GM20000 (cell line): ENCODE measurements at regions not wholly inside any gene's neighbourhood (a gene's known extent, or its start where the extent isn't known, plus 50 kb on each side); places are given as distances from the start of the nearest gene placed in this dataset.

Source experiments
- DNase-seq: peaks from one replicate; pipeline ENCODE4 v3.0.0; 2012; ENCODE audit warnings: low spot score
- TF ChIP-seq, protein P1 (sequence below): IDR thresholded peaks from 2 replicates; pipeline ENCODE4 v1.5.1; 2012; ENCODE audit warnings: mild to moderate bottlenecking, control low read depth; ENCODE audit errors: extremely low read depth, missing control alignments

DNA sequence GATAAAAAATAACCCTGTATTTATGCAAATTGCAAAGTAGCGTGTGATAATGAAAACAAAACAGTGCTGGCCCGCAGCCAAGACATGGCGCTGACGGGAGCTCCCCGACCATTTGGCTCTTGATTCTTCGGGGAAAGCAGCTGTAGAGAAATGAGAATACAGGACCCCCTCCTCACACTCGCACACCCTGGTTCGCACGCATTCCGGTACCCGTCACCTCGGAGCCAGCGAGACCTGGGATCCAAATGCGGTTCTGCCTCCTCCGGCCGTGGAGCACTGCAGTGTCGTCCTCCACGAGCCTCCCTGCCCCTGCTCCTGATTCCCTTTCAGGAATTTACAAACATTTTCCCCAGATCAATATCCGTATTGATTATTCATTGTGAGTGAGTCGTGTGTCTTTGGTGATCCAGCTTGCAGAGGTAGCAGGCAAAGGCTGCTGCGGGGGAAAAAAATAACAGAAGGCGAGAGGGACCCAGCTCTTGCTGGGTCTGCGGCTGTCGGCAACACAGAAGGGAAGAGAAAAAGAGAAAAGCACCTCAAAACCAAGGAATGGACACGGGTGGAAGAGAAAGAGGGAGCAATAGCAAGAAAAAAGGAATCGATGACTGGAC, 184.1 kb upstream of the ZFHX3 start:
- no peak for DNase-seq
- TF ChIP-seq, protein P1, sequence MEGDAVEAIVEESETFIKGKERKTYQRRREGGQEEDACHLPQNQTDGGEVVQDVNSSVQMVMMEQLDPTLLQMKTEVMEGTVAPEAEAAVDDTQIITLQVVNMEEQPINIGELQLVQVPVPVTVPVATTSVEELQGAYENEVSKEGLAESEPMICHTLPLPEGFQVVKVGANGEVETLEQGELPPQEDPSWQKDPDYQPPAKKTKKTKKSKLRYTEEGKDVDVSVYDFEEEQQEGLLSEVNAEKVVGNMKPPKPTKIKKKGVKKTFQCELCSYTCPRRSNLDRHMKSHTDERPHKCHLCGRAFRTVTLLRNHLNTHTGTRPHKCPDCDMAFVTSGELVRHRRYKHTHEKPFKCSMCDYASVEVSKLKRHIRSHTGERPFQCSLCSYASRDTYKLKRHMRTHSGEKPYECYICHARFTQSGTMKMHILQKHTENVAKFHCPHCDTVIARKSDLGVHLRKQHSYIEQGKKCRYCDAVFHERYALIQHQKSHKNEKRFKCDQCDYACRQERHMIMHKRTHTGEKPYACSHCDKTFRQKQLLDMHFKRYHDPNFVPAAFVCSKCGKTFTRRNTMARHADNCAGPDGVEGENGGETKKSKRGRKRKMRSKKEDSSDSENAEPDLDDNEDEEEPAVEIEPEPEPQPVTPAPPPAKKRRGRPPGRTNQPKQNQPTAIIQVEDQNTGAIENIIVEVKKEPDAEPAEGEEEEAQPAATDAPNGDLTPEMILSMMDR, result no peak

DNA sequence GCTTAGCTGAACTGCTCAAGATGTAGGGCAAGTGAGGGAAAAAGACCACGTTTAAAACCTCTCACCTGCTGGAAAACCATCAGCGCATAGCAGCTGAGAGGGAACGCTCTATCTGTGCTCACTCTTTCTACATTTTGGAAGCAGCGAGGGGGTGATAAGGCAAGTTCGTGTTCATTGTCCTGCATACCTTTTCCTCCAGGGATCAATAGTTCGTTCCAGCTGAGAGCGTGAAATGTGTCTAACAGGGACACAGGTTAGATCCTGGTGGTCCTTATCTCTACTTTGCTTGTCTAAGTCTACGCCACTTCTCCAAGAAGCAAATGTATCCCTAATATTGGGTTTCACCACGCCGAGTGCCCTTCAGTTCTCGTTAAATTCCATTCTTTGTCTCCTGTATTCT, 183.5 kb upstream of the ZFHX3 start:
- no peak for DNase-seq
- TF ChIP-seq, protein P1, result no peak

DNA sequence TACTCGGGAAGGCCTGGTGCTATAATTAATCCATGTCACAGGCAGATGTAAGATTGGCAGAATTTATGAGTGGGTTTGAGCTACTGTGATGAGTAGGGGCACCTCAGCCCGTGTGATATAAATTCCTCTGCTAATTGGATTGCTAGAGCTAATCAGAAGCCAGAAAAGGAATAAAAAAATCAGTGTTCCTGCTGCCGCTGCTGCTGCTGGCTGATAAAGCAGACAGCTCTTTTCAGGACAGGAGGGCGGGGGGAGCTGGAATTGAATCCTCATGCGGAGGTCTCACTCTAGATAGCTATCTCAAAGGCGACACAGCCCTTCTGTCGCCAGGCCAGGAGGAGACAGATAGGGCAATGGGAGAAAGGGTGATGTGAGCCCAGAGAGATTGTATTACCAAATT, 182.7 kb upstream of the ZFHX3 start:
- DNase-seq, result no peak
- TF ChIP-seq, protein P1, result no peak

DNA sequence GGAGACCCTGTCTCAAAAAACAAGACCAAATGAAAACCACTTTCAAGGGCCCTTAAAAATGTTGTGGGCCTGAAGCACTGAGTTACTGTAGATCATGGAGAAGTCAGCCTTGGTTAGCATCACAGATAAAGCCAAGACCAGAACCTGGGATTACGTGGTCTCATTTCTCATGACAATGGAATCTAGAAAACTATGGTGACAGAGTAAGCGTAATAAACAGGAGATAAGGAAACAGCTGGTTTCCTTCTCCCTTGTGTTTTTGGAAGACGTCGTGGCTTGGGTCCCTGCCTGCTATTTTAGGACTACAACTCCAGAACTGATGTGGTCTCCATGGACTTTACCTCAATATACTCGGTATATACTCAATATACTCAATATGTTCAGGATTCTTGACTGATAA, 180.7 kb upstream of the ZFHX3 start:
- DNase-seq, result no peak
- TF ChIP-seq, protein P1, result no peak

DNA sequence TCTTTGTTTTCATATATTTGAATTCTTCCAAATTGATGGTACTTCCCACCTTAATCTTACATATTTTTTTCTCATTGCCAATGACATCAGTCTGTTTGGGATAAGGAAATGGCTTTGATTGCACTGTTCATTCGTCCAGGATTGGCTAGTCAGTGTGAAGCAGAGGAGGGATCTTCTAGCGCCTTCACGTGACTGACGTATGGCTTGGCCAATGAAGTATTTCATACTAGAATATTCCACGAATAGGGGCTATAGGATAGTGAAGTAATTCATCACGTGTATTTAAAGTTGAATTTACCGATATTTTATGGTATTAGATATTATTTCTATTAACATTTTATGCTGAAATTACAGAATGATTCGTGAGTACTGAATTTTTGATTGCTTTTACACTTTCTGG, 178.7 kb upstream of the ZFHX3 start:
- TF ChIP-seq, protein P1, result no peak
- DNase-seq, result no peak

DNA sequence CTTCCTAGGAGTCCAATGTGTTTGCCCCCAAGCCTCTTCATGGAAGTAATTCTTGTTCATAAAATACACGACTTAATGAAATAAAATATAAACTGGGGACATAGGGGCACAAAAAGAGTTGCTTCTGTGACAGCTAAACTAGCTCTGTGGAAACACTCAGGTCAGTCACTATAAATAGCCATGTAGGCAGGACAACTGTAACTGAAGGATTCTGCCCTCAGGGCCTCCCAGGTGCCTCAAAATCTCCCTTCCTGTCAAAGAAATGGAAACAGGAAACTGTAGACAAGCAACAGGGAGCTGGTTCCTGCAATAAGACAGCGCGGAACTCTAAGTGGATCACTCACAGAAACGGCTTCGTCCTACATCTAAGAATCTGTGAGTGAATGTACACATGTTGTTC, 178.1 kb upstream of the ZFHX3 start:
- TF ChIP-seq, protein P1, result no peak
- DNase-seq, result no peak

DNA sequence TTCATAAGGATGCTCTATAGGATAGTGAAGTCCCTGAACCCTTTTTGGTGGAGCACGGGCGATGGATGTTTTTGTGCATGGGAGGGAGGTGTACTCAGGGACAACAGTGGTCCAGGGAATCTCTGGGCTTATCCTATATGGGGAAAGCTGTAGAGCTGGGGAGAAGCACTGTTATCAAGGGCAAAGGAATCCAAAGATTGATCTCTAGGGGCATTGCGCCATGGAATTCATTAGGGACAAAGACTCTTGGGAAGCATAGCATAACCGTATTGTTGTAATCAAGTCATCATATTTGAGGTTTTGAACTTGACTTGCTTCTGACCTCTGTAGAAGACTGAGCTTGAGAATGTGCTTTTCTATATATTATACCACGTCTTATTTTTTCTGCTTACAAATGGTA, 172.9 kb upstream of the ZFHX3 start:
- TF ChIP-seq, protein P1, result no peak

More for the DNA sequence above, 172.9 kb upstream of the ZFHX3 start:
- DNase-seq, result no peak
